ENCODE measurements at regions not wholly inside any gene's neighbourhood (a gene's known extent, or its start where the extent isn't known, plus 50 kb on each side); places are given as distances from the start of the nearest gene placed in this dataset.

DNA sequence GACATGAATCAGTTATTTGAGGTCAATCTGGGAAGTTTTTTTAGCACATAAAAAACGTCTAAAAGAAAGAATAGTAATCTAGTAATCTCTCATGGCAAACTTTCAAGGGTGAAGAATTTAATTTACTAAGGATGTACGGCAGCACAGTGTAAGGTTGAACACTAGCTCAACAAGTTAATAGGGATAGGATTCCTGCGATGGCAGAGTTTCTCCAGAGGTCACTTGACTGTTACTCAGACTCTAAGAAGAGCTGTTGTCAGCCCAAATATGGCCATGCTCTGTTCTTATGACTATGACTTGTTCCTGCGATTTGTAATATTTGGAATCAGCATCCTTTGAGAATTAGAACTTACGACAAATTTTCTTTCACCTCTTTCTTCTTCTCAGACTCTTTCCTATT lies 553.3 kb upstream of the TNP1 start:
- TF ChIP-seq, protein P1, sequence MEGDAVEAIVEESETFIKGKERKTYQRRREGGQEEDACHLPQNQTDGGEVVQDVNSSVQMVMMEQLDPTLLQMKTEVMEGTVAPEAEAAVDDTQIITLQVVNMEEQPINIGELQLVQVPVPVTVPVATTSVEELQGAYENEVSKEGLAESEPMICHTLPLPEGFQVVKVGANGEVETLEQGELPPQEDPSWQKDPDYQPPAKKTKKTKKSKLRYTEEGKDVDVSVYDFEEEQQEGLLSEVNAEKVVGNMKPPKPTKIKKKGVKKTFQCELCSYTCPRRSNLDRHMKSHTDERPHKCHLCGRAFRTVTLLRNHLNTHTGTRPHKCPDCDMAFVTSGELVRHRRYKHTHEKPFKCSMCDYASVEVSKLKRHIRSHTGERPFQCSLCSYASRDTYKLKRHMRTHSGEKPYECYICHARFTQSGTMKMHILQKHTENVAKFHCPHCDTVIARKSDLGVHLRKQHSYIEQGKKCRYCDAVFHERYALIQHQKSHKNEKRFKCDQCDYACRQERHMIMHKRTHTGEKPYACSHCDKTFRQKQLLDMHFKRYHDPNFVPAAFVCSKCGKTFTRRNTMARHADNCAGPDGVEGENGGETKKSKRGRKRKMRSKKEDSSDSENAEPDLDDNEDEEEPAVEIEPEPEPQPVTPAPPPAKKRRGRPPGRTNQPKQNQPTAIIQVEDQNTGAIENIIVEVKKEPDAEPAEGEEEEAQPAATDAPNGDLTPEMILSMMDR (IDR thresholded peaks at IDR 0.05): no peak
- TF ChIP-seq POLR2AphosphoS5 (IDR thresholded peaks at IDR 0.05; ENCODE audit: low read depth, low read length) (no peak), SIN3A (IDR thresholded peaks at IDR 0.05; ENCODE audit: borderline replicate concordance, insufficient read depth, low read depth, low read length) (no peak), TCF7L2 (IDR thresholded peaks at IDR 0.05; ENCODE audit: low read depth, low read length) (no peak)

Data from Panc1 (cell line).